Right atrium auricular region (tissue), 2 donors: ENCODE measurements at regions not wholly inside any gene's neighbourhood (a gene's known extent, or its start where the extent isn't known, plus 50 kb on each side); places are given as distances from the start of the nearest gene placed in this dataset.

Experiments used
- DNase-seq: peaks from one replicate; pipeline ENCODE4 v3.0.0-alpha.2; 2019; ENCODE audit warnings: low spot score
- H3K27ac ChIP-seq, 2 donors: fragments of 200-600 bp; sonication (generic); 1 replicate in 1 of 2; 2 replicates in 1 of 2; pipeline ENCODE4 v1.5.1; 2016 to 2019
- H3K27me3 ChIP-seq, 2 donors: fragments of 200-600 bp; sonication (generic); one replicate each; pipeline versions ENCODE4 v1.5.1 to v1.6.0; 2017 to 2019
- H3K36me3 ChIP-seq: fragments of 200-600 bp; sonication (generic); one replicate; pipeline ENCODE4 v1.5.1; 2016
- H3K4me1 ChIP-seq, 2 donors: fragments of 200-600 bp; sonication (generic); one replicate each; pipeline versions ENCODE4 v1.5.1 to v1.6.0; 2017 to 2019
- H3K4me3 ChIP-seq, 2 donors: fragments of 200-600 bp; sonication (generic); 1 replicate in 1 of 2; 2 replicates in 1 of 2; pipeline ENCODE4 v1.5.1; 2017 to 2019; ENCODE audit warnings: mild to moderate bottlenecking in 1 of 2, moderate library complexity in 1 of 2
- H3K9me3 ChIP-seq, 2 donors: fragments of 200-600 bp; sonication (generic); one replicate each; pipeline ENCODE4 v1.5.1; 2019
- CTCF ChIP-seq, 2 donors: fragments of 200-600 bp; sonication (generic); IDR thresholded peaks; one replicate each; pipeline ENCODE4 v1.5.1; 2019; ENCODE audit warnings: antibody characterized with exemption in 2 of 2

GRCh38 chr2:49839818-49840217 lies 685.5 kb upstream of the FSHR start:
- no peaks in the 10 kb centered on the region for H3K27me3 ChIP-seq
- no peaks in the 10 kb centered on the region for H3K36me3 ChIP-seq
- H3K9me3 ChIP-seq: peaks cover 0 to 14% of the 10 kb centered on the region in 2 donors
- H3K4me3 ChIP-seq: no peak overlapping the region
- H3K4me1 ChIP-seq: peaks cover 0 to 8% of the 10 kb centered on the region in 2 donors
- TF ChIP-seq CTCF (IDR thresholded peaks at IDR 0.05): no peak
- DNase-seq: no peak
- no peak overlapping the region for H3K27ac ChIP-seq

GRCh38 chr2:49837561-49838293 lies 683.4 kb upstream of the FSHR start:
- no peak for TF ChIP-seq CTCF (IDR thresholded peaks at IDR 0.05)
- peaks cover 0 to 8% of the 10 kb centered on the region in 2 donors for H3K4me1 ChIP-seq
- H3K4me3 ChIP-seq: no peak overlapping the region
- peak overlapping the region in 1 of 2 donors; percentile 37 for H3K27ac ChIP-seq
- no peak for DNase-seq
- H3K27me3 ChIP-seq: no peaks in the 10 kb centered on the region
- no peaks in the 10 kb centered on the region for H3K9me3 ChIP-seq
- H3K36me3 ChIP-seq: no peaks in the 10 kb centered on the region

- Histone ChIP-seq H3K4me3 (no peak overlapping the region), H3K27me3 (no peaks in the 10 kb centered on the region), H3K36me3 (no peaks in the 10 kb centered on the region), H3K9me3 (no peaks in the 10 kb centered on the region), H3K4me1 (peaks cover 0 to 8% of the 10 kb centered on the region in 2 donors), H3K27ac (peak overlapping the region in 1 of 2 donors; percentile 40)
- no peak for TF ChIP-seq CTCF (IDR thresholded peaks at IDR 0.05)
- no peak for DNase-seq
Observed at GRCh38 chr2:49836017-49836416, 681.7 kb upstream of the FSHR start.

- H3K27me3 ChIP-seq: no peaks in the 10 kb centered on the region
- H3K36me3 ChIP-seq: no peaks in the 10 kb centered on the region
- peaks cover 0 to 8% of the 10 kb centered on the region in 2 donors for H3K4me1 ChIP-seq
- no peak for DNase-seq
- H3K4me3 ChIP-seq: no peak overlapping the region
- no peak for TF ChIP-seq CTCF (IDR thresholded peaks at IDR 0.05)
- peak overlapping the region in 1 of 2 donors; percentile 82 for H3K27ac ChIP-seq
- no peaks in the 10 kb centered on the region for H3K9me3 ChIP-seq
Observed at GRCh38 chr2:49834433-49834832, 680.1 kb upstream of the FSHR start.

GRCh38 chr2:49832555-49832954 lies 678.2 kb upstream of the FSHR start:
- no peak for TF ChIP-seq CTCF (IDR thresholded peaks at IDR 0.05)
- peak overlapping the region; percentile 54 to 82 for H3K27ac ChIP-seq
- no peaks in the 10 kb centered on the region for H3K36me3 ChIP-seq
- no peak overlapping the region for H3K4me3 ChIP-seq
- no peak for DNase-seq
- H3K4me1 ChIP-seq: peaks cover 0 to 3% of the 10 kb centered on the region in 2 donors
- H3K27me3 ChIP-seq: no peaks in the 10 kb centered on the region
- no peaks in the 10 kb centered on the region for H3K9me3 ChIP-seq
